EH (cell line): ENCODE measurements at regions not wholly inside any gene's neighbourhood (a gene's known extent, or its start where the extent isn't known, plus 50 kb on each side); places are given as distances from the start of the nearest gene placed in this dataset.
"Not testable (repeated sequence)": the region's sequence is repeated elsewhere in the genome, so short reads cannot be mapped to it uniquely, and the experiment has no call there.

Experiments used
- DNase-seq: peaks from one replicate; pipeline ENCODE4 v3.0.0-alpha.2; 2015; ENCODE audit warnings: low read depth

GRCh38 chr9:81074221-81074620 lies 615.1 kb downstream of the TLE1 start:
- no peak for DNase-seq

- no peak for DNase-seq
Observed at GRCh38 chr9:81073821-81074220, 615.5 kb downstream of the TLE1 start.

GRCh38 chr9:81072758-81073157 lies 616.6 kb downstream of the TLE1 start:
- no peak for DNase-seq

- DNase-seq: no peak
Observed at GRCh38 chr9:81071108-81071507, 618.2 kb downstream of the TLE1 start.

GRCh38 chr9:81070689-81071088 lies 618.7 kb downstream of the TLE1 start:
- no peak for DNase-seq

GRCh38 chr9:81069923-81070322 lies 619.4 kb downstream of the TLE1 start:
- DNase-seq: no peak

GRCh38 chr9:81069038-81069795 lies 620.1 kb downstream of the TLE1 start:
- no peak for DNase-seq

- DNase-seq: not testable (repeated sequence)
Observed at GRCh38 chr9:81062995-81063394, 626.4 kb downstream of the TLE1 start.

- DNase-seq: no peak
Observed at GRCh38 chr9:81058782-81059181, 630.6 kb downstream of the TLE1 start.

GRCh38 chr9:81053298-81054025 lies 635.9 kb downstream of the TLE1 start:
- no peak for DNase-seq

- DNase-seq: no peak
Observed at GRCh38 chr9:81052846-81053245, 636.5 kb downstream of the TLE1 start.

GRCh38 chr9:81047280-81047679 lies 642.1 kb downstream of the TLE1 start:
- no peak for DNase-seq

- no peak for DNase-seq
Observed at GRCh38 chr9:81045658-81046057, 643.7 kb downstream of the TLE1 start.

- DNase-seq: no peak
Observed at GRCh38 chr9:81037889-81038288, 651.5 kb downstream of the TLE1 start.

GRCh38 chr9:81035601-81036000 lies 653.7 kb downstream of the TLE1 start:
- no peak for DNase-seq

GRCh38 chr9:81035171-81035570 lies 654.2 kb downstream of the TLE1 start:
- peak; percentile 67 for DNase-seq

- DNase-seq: peak; percentile 4
Observed at GRCh38 chr9:81032831-81033230, 656.5 kb downstream of the TLE1 start.

GRCh38 chr9:81032030-81032572 lies 657.2 kb downstream of the TLE1 start:
- DNase-seq: peak; percentile 67

GRCh38 chr9:81031422-81032029 lies 657.8 kb downstream of the TLE1 start:
- no peak for DNase-seq

- DNase-seq: no peak
Observed at GRCh38 chr9:81030027-81030426, 659.3 kb downstream of the TLE1 start.

GRCh38 chr9:81028504-81028903 lies 660.8 kb downstream of the TLE1 start:
- DNase-seq: peak; percentile 80

GRCh38 chr9:81022177-81022576 lies 667.2 kb downstream of the TLE1 start:
- peak; percentile 6 for DNase-seq

GRCh38 chr9:81014945-81015344 lies 674.4 kb downstream of the TLE1 start:
- not testable (repeated sequence) for DNase-seq
